HG02678 (cell line): ENCODE measurements at regions not wholly inside any gene's neighbourhood (a gene's known extent, or its start where the extent isn't known, plus 50 kb on each side); places are given as distances from the start of the nearest gene placed in this dataset.
"Not testable (repeated sequence)": the region's sequence is repeated elsewhere in the genome, so short reads cannot be mapped to it uniquely, and the experiment has no call there.

ENCODE experiments used
- ATAC-seq: cut with Tn5 transposase; IDR thresholded peaks from one replicate; pipeline ENCODE4 v1.9.1; 2021; ENCODE audit warnings: mild to moderate bottlenecking, moderate library complexity; ENCODE audit not compliant: unreplicated experiment

GRCh38 chr7:76736724-76737123, 109.6 kb upstream of the POMZP3 start:
- not testable (repeated sequence) for ATAC-seq

GRCh38 chr7:76736091-76736490, 109.0 kb upstream of the POMZP3 start:
- ATAC-seq = not testable (repeated sequence)

GRCh38 chr7:76735668-76736067, 108.6 kb upstream of the POMZP3 start:
- ATAC-seq = not testable (repeated sequence)

- ATAC-seq = not testable (repeated sequence)
Measured at GRCh38 chr7:76728571-76728974, 101.5 kb upstream of the POMZP3 start.

- not testable (repeated sequence) for ATAC-seq
Measured at GRCh38 chr7:76723928-76724327, 96.8 kb upstream of the POMZP3 start.

GRCh38 chr7:76716551-76716950, 89.5 kb upstream of the POMZP3 start:
- not testable (repeated sequence) for ATAC-seq

GRCh38 chr7:76712926-76713325, 85.8 kb upstream of the POMZP3 start:
- ATAC-seq = not testable (repeated sequence)

- not testable (repeated sequence) for ATAC-seq
Measured at GRCh38 chr7:76711648-76712047, 84.6 kb upstream of the POMZP3 start.

- ATAC-seq = not testable (repeated sequence)
Measured at GRCh38 chr7:76709703-76710102, 82.6 kb upstream of the POMZP3 start.

- not testable (repeated sequence) for ATAC-seq
Measured at GRCh38 chr7:76708446-76708845, 81.4 kb upstream of the POMZP3 start.

GRCh38 chr7:76703815-76704214, 76.7 kb upstream of the POMZP3 start:
- ATAC-seq = not testable (repeated sequence)

- not testable (repeated sequence) for ATAC-seq
Measured at GRCh38 chr7:76686277-76686676, 59.2 kb upstream of the POMZP3 start.

- ATAC-seq = not testable (repeated sequence)
Measured at GRCh38 chr7:76684737-76685136, 57.7 kb upstream of the POMZP3 start.

- ATAC-seq = not testable (repeated sequence)
Measured at GRCh38 chr7:76683631-76684030, 56.6 kb upstream of the POMZP3 start.

- not testable (repeated sequence) for ATAC-seq
Measured at GRCh38 chr7:76681810-76682209, 54.7 kb upstream of the POMZP3 start.

- ATAC-seq = not testable (repeated sequence)
Measured at GRCh38 chr7:76679174-76679573, 52.1 kb upstream of the POMZP3 start.

- ATAC-seq = not testable (repeated sequence)
Measured at GRCh38 chr7:76678500-76678899, 51.4 kb upstream of the POMZP3 start.

GRCh38 chr7:76676890-76677289, 49.8 kb upstream of the POMZP3 start:
- ATAC-seq = not testable (repeated sequence)
